Inflammatory macrophage treated with lipopolysaccharide for 4 hours (primary cell): ENCODE measurements at regions not wholly inside any gene's neighbourhood (a gene's known extent, or its start where the extent isn't known, plus 50 kb on each side); places are given as distances from the start of the nearest gene placed in this dataset.
"Not testable (repeated sequence)": the region's sequence is repeated elsewhere in the genome, so short reads cannot be mapped to it uniquely, and the experiment has no call there.

Source experiments
- DNase-seq: peaks from one replicate; pipeline ENCODE4 v3.0.0-alpha.2; 2020

- DNase-seq = no peak
Observed at GRCh38 chr1:222415441-222415840, 132.5 kb downstream of the HHIPL2 start.

- no peak for DNase-seq
Observed at GRCh38 chr1:222413991-222414549, 133.8 kb downstream of the HHIPL2 start.

- DNase-seq = no peak
Observed at GRCh38 chr1:222413436-222413835, 134.5 kb downstream of the HHIPL2 start.

GRCh38 chr1:222404710-222405109 is 143.2 kb downstream of the HHIPL2 start:
- DNase-seq = no peak

GRCh38 chr1:222399197-222399596 is 148.7 kb downstream of the HHIPL2 start:
- no peak for DNase-seq

- no peak for DNase-seq
Observed at GRCh38 chr1:222394224-222394623, 153.7 kb downstream of the HHIPL2 start.

- no peak for DNase-seq
Observed at GRCh38 chr1:222392556-222392955, 155.3 kb downstream of the HHIPL2 start.

GRCh38 chr1:222390181-222390580 is 157.7 kb downstream of the HHIPL2 start:
- no peak for DNase-seq

GRCh38 chr1:222387007-222387814 is 160.7 kb downstream of the HHIPL2 start:
- DNase-seq = no peak

- DNase-seq = no peak
Observed at GRCh38 chr1:222385955-222386354, 161.9 kb downstream of the HHIPL2 start.

- DNase-seq = no peak
Observed at GRCh38 chr1:222385262-222385661, 162.6 kb downstream of the HHIPL2 start.

- no peak for DNase-seq
Observed at GRCh38 chr1:222384531-222384930, 163.4 kb downstream of the HHIPL2 start.

GRCh38 chr1:222382171-222382570 is 165.7 kb downstream of the HHIPL2 start:
- no peak for DNase-seq

GRCh38 chr1:222377428-222378088 is 170.3 kb downstream of the HHIPL2 start:
- no peak for DNase-seq

- not testable (repeated sequence) for DNase-seq
Observed at GRCh38 chr1:222376791-222377190, 171.1 kb downstream of the HHIPL2 start.

- DNase-seq = no peak
Observed at GRCh38 chr1:222375701-222376100, 172.2 kb downstream of the HHIPL2 start.

- DNase-seq = no peak
Observed at GRCh38 chr1:222373831-222374602, 173.9 kb downstream of the HHIPL2 start.

GRCh38 chr1:222373216-222373615 is 174.7 kb downstream of the HHIPL2 start:
- DNase-seq = no peak

GRCh38 chr1:222372221-222372620 is 175.7 kb downstream of the HHIPL2 start:
- no peak for DNase-seq

GRCh38 chr1:222370913-222371675 is 176.8 kb downstream of the HHIPL2 start:
- DNase-seq = no peak

- DNase-seq = no peak
Observed at GRCh38 chr1:222370081-222370912, 177.6 kb downstream of the HHIPL2 start.

GRCh38 chr1:222369148-222369547 is 178.8 kb downstream of the HHIPL2 start:
- no peak for DNase-seq
